NCI-H187 treated with DMSO at 0.1 percent for 48 hours (cell line): ENCODE measurements at regions not wholly inside any gene's neighbourhood (a gene's known extent, or its start where the extent isn't known, plus 50 kb on each side); places are given as distances from the start of the nearest gene placed in this dataset.

Experiments
- DNase-seq: peaks from one replicate; lab custom pipeline; 2025; lab: John Stamatoyannopoulos, UW

- no peak for DNase-seq
Measured at GRCh38 chr10:16360001-16360400, 76.8 kb upstream of the PTER start.

GRCh38 chr10:16360425-16360824 lies 76.4 kb upstream of the PTER start:
- no peak for DNase-seq

GRCh38 chr10:16361086-16361485 lies 75.7 kb upstream of the PTER start:
- DNase-seq: no peak

GRCh38 chr10:16363741-16364140 lies 73.1 kb upstream of the PTER start:
- DNase-seq: no peak

GRCh38 chr10:16367621-16368292 lies 69.1 kb upstream of the PTER start:
- no peak for DNase-seq

- no peak for DNase-seq
Measured at GRCh38 chr10:16381083-16381482, 55.7 kb upstream of the PTER start.

GRCh38 chr10:16384021-16384420 lies 52.8 kb upstream of the PTER start:
- no peak for DNase-seq

GRCh38 chr10:16386855-16387254 lies 50.0 kb upstream of the PTER start:
- DNase-seq: no peak
